HL-60 (cell line): ENCODE measurements at regions not wholly inside any gene's neighbourhood (a gene's known extent, or its start where the extent isn't known, plus 50 kb on each side); places are given as distances from the start of the nearest gene placed in this dataset.
"Not testable (repeated sequence)": the region's sequence is repeated elsewhere in the genome, so short reads cannot be mapped to it uniquely, and the experiment has no call there.

Source experiments
- DNase-seq, 2 experiments: peaks; one replicate each; pipeline ENCODE4 v3.0.0-alpha.2; 2010 to 2020; ENCODE audit warnings: low read depth in 1 of 2, low spot score in 1 of 2
- H3K27ac ChIP-seq: fragments of 250-450 bp; sonication (Bioruptor Pico); replicated peaks from 2 replicates; pipeline ENCODE4 v1.5.1; 2020; ENCODE audit warnings: mild to moderate bottlenecking, moderate library complexity
- H3K27me3 ChIP-seq: fragments of 250-450 bp; sonication (Bioruptor Pico); 2 replicates; pipeline ENCODE4 v1.5.1; 2021; ENCODE audit warnings: mild to moderate bottlenecking, moderate library complexity; ENCODE audit not compliant: insufficient read depth, poor library complexity, severe bottlenecking
- H3K4me3 ChIP-seq: replicated peaks from 2 replicates; pipeline ENCODE4 v1.5.1; 2011; ENCODE audit warnings: mild to moderate bottlenecking, control low read depth, low read length; ENCODE audit not compliant: insufficient read depth
- GABPA ChIP-seq: IDR thresholded peaks from 2 replicates; pipeline ENCODE4 v1.6.1; 2012; ENCODE audit warnings: low read depth
- POLR2AphosphoS5 ChIP-seq: IDR thresholded peaks from 2 replicates; pipeline ENCODE4 v1.6.1; 2012; ENCODE audit warnings: low read depth
- SPI1 ChIP-seq: IDR thresholded peaks from 2 replicates; pipeline ENCODE4 v1.6.1; 2012; ENCODE audit warnings: low read depth, mild to moderate bottlenecking, borderline replicate concordance
- TF ChIP-seq, protein P1 (sequence below): IDR thresholded peaks from one replicate; pipeline ENCODE4 v1.5.1; 2011; ENCODE audit warnings: low read length, control low read depth, inconsistent platforms; ENCODE audit not compliant: insufficient read depth
- TF ChIP-seq, protein P2 (sequence below): IDR thresholded peaks from 2 replicates; pipeline ENCODE4 v1.6.1; 2012; ENCODE audit warnings: low read depth; ENCODE audit not compliant: insufficient replicate concordance

GRCh38 chr7:81066797-81067196 is 147.9 kb upstream of the SEMA3C start:
- no peak for DNase-seq
- TF ChIP-seq SPI1 = no peak
- Histone ChIP-seq H3K27me3 (no peaks in the 10 kb centered on the region), H3K4me3 (no peak overlapping the region), H3K27ac (no peak overlapping the region)

GRCh38 chr7:81064426-81064825 is 145.6 kb upstream of the SEMA3C start:
- Histone ChIP-seq H3K27ac (no peak overlapping the region), H3K27me3 (no peaks in the 10 kb centered on the region), H3K4me3 (no peak overlapping the region)
- no peak for DNase-seq
- TF ChIP-seq SPI1 (no peak), GABPA (no peak), POLR2AphosphoS5 (no peak)
- TF ChIP-seq, protein P1, sequence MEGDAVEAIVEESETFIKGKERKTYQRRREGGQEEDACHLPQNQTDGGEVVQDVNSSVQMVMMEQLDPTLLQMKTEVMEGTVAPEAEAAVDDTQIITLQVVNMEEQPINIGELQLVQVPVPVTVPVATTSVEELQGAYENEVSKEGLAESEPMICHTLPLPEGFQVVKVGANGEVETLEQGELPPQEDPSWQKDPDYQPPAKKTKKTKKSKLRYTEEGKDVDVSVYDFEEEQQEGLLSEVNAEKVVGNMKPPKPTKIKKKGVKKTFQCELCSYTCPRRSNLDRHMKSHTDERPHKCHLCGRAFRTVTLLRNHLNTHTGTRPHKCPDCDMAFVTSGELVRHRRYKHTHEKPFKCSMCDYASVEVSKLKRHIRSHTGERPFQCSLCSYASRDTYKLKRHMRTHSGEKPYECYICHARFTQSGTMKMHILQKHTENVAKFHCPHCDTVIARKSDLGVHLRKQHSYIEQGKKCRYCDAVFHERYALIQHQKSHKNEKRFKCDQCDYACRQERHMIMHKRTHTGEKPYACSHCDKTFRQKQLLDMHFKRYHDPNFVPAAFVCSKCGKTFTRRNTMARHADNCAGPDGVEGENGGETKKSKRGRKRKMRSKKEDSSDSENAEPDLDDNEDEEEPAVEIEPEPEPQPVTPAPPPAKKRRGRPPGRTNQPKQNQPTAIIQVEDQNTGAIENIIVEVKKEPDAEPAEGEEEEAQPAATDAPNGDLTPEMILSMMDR = no peak
- TF ChIP-seq, protein P2, sequence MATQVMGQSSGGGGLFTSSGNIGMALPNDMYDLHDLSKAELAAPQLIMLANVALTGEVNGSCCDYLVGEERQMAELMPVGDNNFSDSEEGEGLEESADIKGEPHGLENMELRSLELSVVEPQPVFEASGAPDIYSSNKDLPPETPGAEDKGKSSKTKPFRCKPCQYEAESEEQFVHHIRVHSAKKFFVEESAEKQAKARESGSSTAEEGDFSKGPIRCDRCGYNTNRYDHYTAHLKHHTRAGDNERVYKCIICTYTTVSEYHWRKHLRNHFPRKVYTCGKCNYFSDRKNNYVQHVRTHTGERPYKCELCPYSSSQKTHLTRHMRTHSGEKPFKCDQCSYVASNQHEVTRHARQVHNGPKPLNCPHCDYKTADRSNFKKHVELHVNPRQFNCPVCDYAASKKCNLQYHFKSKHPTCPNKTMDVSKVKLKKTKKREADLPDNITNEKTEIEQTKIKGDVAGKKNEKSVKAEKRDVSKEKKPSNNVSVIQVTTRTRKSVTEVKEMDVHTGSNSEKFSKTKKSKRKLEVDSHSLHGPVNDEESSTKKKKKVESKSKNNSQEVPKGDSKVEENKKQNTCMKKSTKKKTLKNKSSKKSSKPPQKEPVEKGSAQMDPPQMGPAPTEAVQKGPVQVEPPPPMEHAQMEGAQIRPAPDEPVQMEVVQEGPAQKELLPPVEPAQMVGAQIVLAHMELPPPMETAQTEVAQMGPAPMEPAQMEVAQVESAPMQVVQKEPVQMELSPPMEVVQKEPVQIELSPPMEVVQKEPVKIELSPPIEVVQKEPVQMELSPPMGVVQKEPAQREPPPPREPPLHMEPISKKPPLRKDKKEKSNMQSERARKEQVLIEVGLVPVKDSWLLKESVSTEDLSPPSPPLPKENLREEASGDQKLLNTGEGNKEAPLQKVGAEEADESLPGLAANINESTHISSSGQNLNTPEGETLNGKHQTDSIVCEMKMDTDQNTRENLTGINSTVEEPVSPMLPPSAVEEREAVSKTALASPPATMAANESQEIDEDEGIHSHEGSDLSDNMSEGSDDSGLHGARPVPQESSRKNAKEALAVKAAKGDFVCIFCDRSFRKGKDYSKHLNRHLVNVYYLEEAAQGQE = no peak

GRCh38 chr7:81062755-81063154 is 143.9 kb upstream of the SEMA3C start:
- Histone ChIP-seq H3K4me3 (no peak overlapping the region), H3K27me3 (no peaks in the 10 kb centered on the region), H3K27ac (no peak overlapping the region)
- no peak for DNase-seq
- no peak for TF ChIP-seq GABPA
- no peak for TF ChIP-seq POLR2AphosphoS5
- no peak for TF ChIP-seq SPI1
- TF ChIP-seq, protein P1 = no peak
- TF ChIP-seq, protein P2 = no peak

GRCh38 chr7:81057469-81057868 is 138.6 kb upstream of the SEMA3C start:
- H3K27ac ChIP-seq, H3K4me3 ChIP-seq, DNase-seq, H3K27me3 ChIP-seq: not testable (repeated sequence)

DNA sequence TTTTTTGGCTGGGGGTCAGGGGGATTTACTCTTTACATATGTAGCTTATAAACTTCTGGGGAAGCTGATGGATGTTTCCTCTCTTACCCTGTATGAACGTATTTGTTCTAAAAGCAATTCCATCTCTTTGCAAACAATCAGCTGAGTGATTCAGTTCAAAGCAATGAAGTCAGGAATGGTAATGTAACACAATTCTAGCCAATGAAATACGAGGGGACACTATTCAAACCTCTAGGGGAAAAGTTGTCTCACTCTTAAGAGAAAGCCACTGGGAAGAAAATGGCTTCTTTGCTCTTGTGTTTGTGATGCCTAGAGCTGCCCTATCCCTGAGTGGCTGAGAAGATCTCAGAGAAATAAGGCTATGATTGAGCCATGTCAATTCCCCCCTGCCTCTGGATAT is 134.8 kb upstream of the SEMA3C start:
- H3K27ac ChIP-seq = no peak overlapping the region
- TF ChIP-seq GABPA = no peak
- TF ChIP-seq, protein P2 = no peak
- TF ChIP-seq SPI1 = no peak
- no peak for TF ChIP-seq POLR2AphosphoS5
- TF ChIP-seq, protein P1 = no peak
- no peak for DNase-seq
- no peaks in the 10 kb centered on the region for H3K27me3 ChIP-seq
- H3K4me3 ChIP-seq = no peak overlapping the region
